MM.1S (cell line): ENCODE measurements at regions not wholly inside any gene's neighbourhood (a gene's known extent, or its start where the extent isn't known, plus 50 kb on each side); places are given as distances from the start of the nearest gene placed in this dataset.

Source experiments
- DNase-seq: peaks from one replicate; pipeline ENCODE4 v3.0.0-alpha.2; 2015
- H2AFZ ChIP-seq: fragments of 300-600 bp; sonication (generic); 2 replicates; pipeline ENCODE4 v1.6.0; 2016; ENCODE audit warnings: antibody characterized with exemption, low read length
- H3F3A ChIP-seq: fragments of 300-600 bp; sonication (generic); 2 replicates; pipeline ENCODE4 v1.6.1; 2016; ENCODE audit warnings: mild to moderate bottlenecking, antibody characterized with exemption, low read length, moderate library complexity, mixed read lengths; ENCODE audit not compliant: insufficient read depth
- H3K27ac ChIP-seq: fragments of 300-600 bp; sonication (generic); 2 replicates; pipeline ENCODE4 v1.5.1; 2016; ENCODE audit warnings: mild to moderate bottlenecking, low read length
- H3K27me3 ChIP-seq: fragments of 300-600 bp; sonication (generic); replicated peaks from 2 replicates; pipeline ENCODE4 v1.6.0; 2016; ENCODE audit warnings: low read length; ENCODE audit not compliant: insufficient read depth
- H3K36me3 ChIP-seq: fragments of 300-600 bp; sonication (generic); replicated peaks from 2 replicates; pipeline ENCODE4 v1.6.1; 2016; ENCODE audit warnings: mild to moderate bottlenecking, low read length, mixed read lengths; ENCODE audit not compliant: insufficient read depth
- H3K4me1 ChIP-seq: fragments of 300-600 bp; sonication (generic); 2 replicates; pipeline ENCODE4 v1.6.1; 2016; ENCODE audit warnings: low read length, mixed read lengths
- H3K4me2 ChIP-seq: fragments of 300-600 bp; sonication (generic); 2 replicates; pipeline ENCODE4 v1.6.0; 2016; ENCODE audit warnings: low read depth, low read length
- H3K4me3 ChIP-seq: fragments of 300-600 bp; sonication (generic); 2 replicates; pipeline ENCODE4 v1.5.1; 2016; ENCODE audit warnings: low read length, mixed read lengths
- H3K79me2 ChIP-seq: fragments of 300-600 bp; sonication (generic); 2 replicates; pipeline ENCODE4 v1.6.1; 2016; ENCODE audit warnings: mixed run types, low read length, mixed read lengths
- H3K9ac ChIP-seq: fragments of 300-600 bp; sonication (generic); 2 replicates; pipeline ENCODE4 v1.6.1; 2016; ENCODE audit warnings: low read length, mixed read lengths
- H3K9me2 ChIP-seq: fragments of 300-600 bp; sonication (generic); replicated peaks from 2 replicates; pipeline ENCODE4 v1.6.1; 2016; ENCODE audit warnings: mild to moderate bottlenecking, low read length, mixed read lengths; ENCODE audit not compliant: insufficient read depth
- H3K9me3 ChIP-seq: fragments of 300-600 bp; sonication (generic); replicated peaks from 2 replicates; pipeline ENCODE4 v1.6.1; 2016; ENCODE audit warnings: mild to moderate bottlenecking, low read length, mixed read lengths; ENCODE audit not compliant: insufficient read depth
- H4K20me1 ChIP-seq: fragments of 300-600 bp; sonication (generic); 2 replicates; pipeline ENCODE4 v1.6.1; 2016; ENCODE audit warnings: mild to moderate bottlenecking, low read length, moderate library complexity, mixed read lengths; ENCODE audit not compliant: insufficient read depth
- CTCF ChIP-seq: fragments of 300-600 bp; sonication (generic); IDR thresholded peaks from 2 replicates; pipeline ENCODE4 v1.5.1; 2016; ENCODE audit warnings: antibody characterized with exemption, low read length, mixed read lengths
- EZH2 ChIP-seq: fragments of 300-600 bp; sonication (generic); optimal IDR thresholded peaks from 2 replicates; pipeline ENCODE3; 2017; ENCODE audit warnings: low read depth, mild to moderate bottlenecking, antibody characterized with exemption, low read length, mixed read lengths
- EZH2phosphoT487 ChIP-seq: fragments of 300-600 bp; sonication (generic); IDR thresholded peaks from 2 replicates; pipeline ENCODE4 v1.6.1; 2018; ENCODE audit warnings: antibody characterized with exemption, low read length

GRCh38 chr1:148296511-148296910 lies 144.4 kb upstream of the NBPF11 start:
- no peaks in the 10 kb centered on the region for H3K9me3 ChIP-seq
- no peaks in the 10 kb centered on the region for H3K4me1 ChIP-seq
- H3K36me3 ChIP-seq = no peaks in the 10 kb centered on the region
- no peak overlapping the region for H2AFZ ChIP-seq
- no peak overlapping the region for H3K4me2 ChIP-seq
- H3K27ac ChIP-seq = no peak overlapping the region
- H3K27me3 ChIP-seq = no peaks in the 10 kb centered on the region
- DNase-seq = no peak
- no peak for TF ChIP-seq EZH2
- no peak overlapping the region for H3K9ac ChIP-seq
- H4K20me1 ChIP-seq = no peaks in the 10 kb centered on the region
- no peaks in the 10 kb centered on the region for H3K79me2 ChIP-seq
- no peaks in the 10 kb centered on the region for H3K9me2 ChIP-seq
- no peak overlapping the region for H3K4me3 ChIP-seq
- no peaks in the 10 kb centered on the region for H3F3A ChIP-seq

- no peaks in the 10 kb centered on the region for H3K4me1 ChIP-seq
- no peaks in the 10 kb centered on the region for H3K9me2 ChIP-seq
- H3K9me3 ChIP-seq = no peaks in the 10 kb centered on the region
- H3K9ac ChIP-seq = no peak overlapping the region
- no peaks in the 10 kb centered on the region for H3F3A ChIP-seq
- DNase-seq = no peak
- H3K4me3 ChIP-seq = no peak overlapping the region
- H3K27me3 ChIP-seq = no peaks in the 10 kb centered on the region
- H3K27ac ChIP-seq = no peak overlapping the region
- no peaks in the 10 kb centered on the region for H3K36me3 ChIP-seq
- H4K20me1 ChIP-seq = no peaks in the 10 kb centered on the region
- H3K79me2 ChIP-seq = no peaks in the 10 kb centered on the region
- TF ChIP-seq EZH2phosphoT487 (no peak), EZH2 (no peak), CTCF (no peak)
- no peak overlapping the region for H2AFZ ChIP-seq
- no peak overlapping the region for H3K4me2 ChIP-seq
Measured at GRCh38 chr1:148294116-148294807, 142.2 kb upstream of the NBPF11 start.

DNA sequence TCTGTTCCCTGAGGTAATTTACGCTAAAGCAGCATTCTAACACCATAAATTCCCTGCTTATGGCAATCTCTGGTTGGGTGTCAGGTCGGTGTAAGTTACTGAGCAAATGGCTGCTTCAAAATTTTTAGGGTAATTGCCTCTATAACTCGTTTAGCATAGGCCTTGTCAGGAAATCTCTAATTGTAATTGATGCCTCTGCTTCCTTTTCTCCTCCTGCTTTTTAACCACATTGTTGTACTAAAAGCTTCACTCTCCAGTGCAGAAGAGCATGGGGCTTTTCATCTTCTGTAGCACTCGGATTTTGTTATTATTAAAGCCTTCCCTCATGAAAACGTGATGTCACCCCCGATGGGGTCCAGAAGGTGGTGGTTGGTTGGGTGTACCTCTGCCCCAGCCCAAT lies 141.6 kb upstream of the NBPF11 start:
- no peaks in the 10 kb centered on the region for H3K4me1 ChIP-seq
- H3F3A ChIP-seq = no peaks in the 10 kb centered on the region
- H3K4me3 ChIP-seq = no peak overlapping the region
- H3K4me2 ChIP-seq = no peak overlapping the region
- DNase-seq = no peak
- H3K9me2 ChIP-seq = no peaks in the 10 kb centered on the region
- TF ChIP-seq CTCF (no peak), EZH2phosphoT487 (no peak), EZH2 (no peak)
- no peaks in the 10 kb centered on the region for H4K20me1 ChIP-seq
- H3K27me3 ChIP-seq = no peaks in the 10 kb centered on the region
- H3K79me2 ChIP-seq = no peaks in the 10 kb centered on the region
- H3K36me3 ChIP-seq = no peaks in the 10 kb centered on the region
- H3K9me3 ChIP-seq = no peaks in the 10 kb centered on the region
- no peak overlapping the region for H2AFZ ChIP-seq
- no peak overlapping the region for H3K9ac ChIP-seq
- H3K27ac ChIP-seq = no peak overlapping the region

DNA sequence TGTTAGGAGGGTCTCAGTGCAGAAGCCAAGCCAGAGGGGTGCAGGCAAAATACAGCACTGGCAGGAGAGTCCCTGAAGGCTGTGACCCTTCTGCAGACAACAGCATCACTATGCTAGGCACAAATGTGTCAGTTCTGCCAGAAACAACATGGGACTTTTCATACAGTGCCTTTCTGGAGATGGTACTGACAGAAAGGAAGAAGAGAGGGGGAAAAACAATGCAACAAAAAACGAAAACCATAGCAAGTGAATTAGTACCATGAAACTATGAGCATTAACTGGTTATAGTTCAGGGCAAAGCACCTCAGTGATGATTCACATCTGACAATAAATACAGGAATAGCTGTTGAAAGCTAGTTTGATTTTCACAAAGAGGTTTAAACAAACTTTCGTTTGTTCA lies 140.8 kb upstream of the NBPF11 start:
- Histone ChIP-seq H4K20me1 (no peaks in the 10 kb centered on the region), H3F3A (no peaks in the 10 kb centered on the region), H3K79me2 (no peaks in the 10 kb centered on the region), H3K27me3 (no peaks in the 10 kb centered on the region), H3K4me1 (no peaks in the 10 kb centered on the region), H3K27ac (no peak overlapping the region), H3K36me3 (no peaks in the 10 kb centered on the region), H3K4me2 (no peak overlapping the region), H2AFZ (no peak overlapping the region), H3K4me3 (no peak overlapping the region), H3K9me2 (no peaks in the 10 kb centered on the region), H3K9ac (no peak overlapping the region), H3K9me3 (no peaks in the 10 kb centered on the region)
- no peak for DNase-seq
- TF ChIP-seq CTCF (no peak), EZH2phosphoT487 (no peak), EZH2 (no peak)
